ENCODE measurements at regions not wholly inside any gene's neighbourhood (a gene's known extent, or its start where the extent isn't known, plus 50 kb on each side); places are given as distances from the start of the nearest gene placed in this dataset.

GRCh38 chr7:155863721-155864151 lies 51.5 kb upstream of the SHH start:
- peaks cover 3% of the 10 kb centered on the region for H3K27me3 ChIP-seq (ENCODE audit: low read depth, low read length)
- H3K27ac ChIP-seq (ENCODE audit: low read length), result no peak overlapping the region
- H3K4me1 ChIP-seq (ENCODE audit: control insufficient read depth in 1 of 2, insufficient read depth in 2 of 2, low read length in 2 of 2), result no peaks in the 10 kb centered on the region
- H3K4me3 ChIP-seq (ENCODE audit: low read depth in 1 of 2, low read length in 2 of 2), result no peak overlapping the region
- no peaks in the 10 kb centered on the region for H3K36me3 ChIP-seq (ENCODE audit: control insufficient read depth in 1 of 2, insufficient read depth in 2 of 2, low read length in 2 of 2)
- no peaks in the 10 kb centered on the region for H3K9me3 ChIP-seq (ENCODE audit: control insufficient read depth in 1 of 2, low read length in 2 of 2)

DNA sequence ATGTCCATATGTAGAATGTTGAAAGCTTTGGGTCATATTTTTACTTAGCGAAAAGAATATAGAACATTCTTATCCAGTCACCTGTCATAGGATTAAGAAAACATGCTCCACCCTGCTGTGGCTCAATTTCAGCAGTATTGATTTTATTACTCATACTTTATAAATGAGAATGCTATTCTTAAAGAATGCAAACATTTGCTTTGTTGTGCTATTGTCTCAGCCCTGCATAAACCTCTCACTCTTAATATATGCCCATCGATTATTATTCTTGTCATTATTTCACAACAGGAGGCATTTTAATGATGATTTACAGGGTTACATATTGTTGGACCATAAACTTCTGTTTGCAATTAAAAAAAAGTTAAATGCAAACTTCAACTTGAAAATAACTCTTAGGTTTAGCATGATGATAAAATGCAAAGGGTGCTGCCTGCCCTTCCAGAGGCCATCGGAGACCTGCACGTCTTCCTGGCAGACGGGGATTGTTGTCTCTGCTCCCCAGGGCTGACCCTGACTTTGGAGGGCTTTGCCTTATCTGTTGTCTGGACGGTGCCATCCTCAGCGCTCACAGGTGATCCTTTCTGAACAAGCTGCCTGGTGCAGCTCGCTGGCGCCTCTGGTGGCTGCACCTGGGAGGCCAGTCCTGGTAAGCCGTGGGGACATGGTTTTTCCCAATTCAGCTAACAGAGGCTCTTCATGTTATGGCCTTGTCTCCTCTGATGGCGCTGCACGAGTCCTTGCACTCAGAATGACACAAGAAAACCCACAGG lies 50.0 kb upstream of the SHH start:
- H3K27ac ChIP-seq (ENCODE audit: low read length), result no peak overlapping the region
- H3K4me3 ChIP-seq (ENCODE audit: low read depth in 1 of 2, low read length in 2 of 2), result no peak overlapping the region
- no peaks in the 10 kb centered on the region for H3K36me3 ChIP-seq (ENCODE audit: control insufficient read depth in 1 of 2, insufficient read depth in 2 of 2, low read length in 2 of 2)
- H3K4me1 ChIP-seq (ENCODE audit: control insufficient read depth in 1 of 2, insufficient read depth in 2 of 2, low read length in 2 of 2), result no peaks in the 10 kb centered on the region
- H3K27me3 ChIP-seq (ENCODE audit: low read depth, low read length), result peaks cover 3% of the 10 kb centered on the region
- H3K9me3 ChIP-seq (ENCODE audit: control insufficient read depth in 1 of 2, low read length in 2 of 2), result no peaks in the 10 kb centered on the region
